Sigmoid colon (tissue), 6 donors: ENCODE measurements at regions not wholly inside any gene's neighbourhood (a gene's known extent, or its start where the extent isn't known, plus 50 kb on each side); places are given as distances from the start of the nearest gene placed in this dataset.
"Not testable (repeated sequence)": the region's sequence is repeated elsewhere in the genome, so short reads cannot be mapped to it uniquely, and the experiment has no call there.

ENCODE experiments used
- DNase-seq: peaks from one replicate; pipeline ENCODE4 v3.0.0-alpha.2; 2019
- H3K27ac ChIP-seq, 4 donors: fragments of 200-600 bp; sonication (generic); one replicate each; pipeline ENCODE4 v1.5.1; 2016 to 2019; ENCODE audit warnings: mild to moderate bottlenecking in 1 of 4
- H3K27me3 ChIP-seq, 3 donors: fragments of 200-600 bp; sonication (generic); one replicate each; pipeline ENCODE4 v1.5.1; 2019; ENCODE audit warnings: mild to moderate bottlenecking in 1 of 3
- H3K36me3 ChIP-seq, 4 donors: fragments of 200-600 bp; sonication (generic); one replicate each; pipeline ENCODE4 v1.5.1; 2016 to 2019
- H3K4me1 ChIP-seq, 4 donors: fragments of 200-600 bp; sonication (generic); one replicate each; pipeline ENCODE4 v1.5.1; 2017 to 2019
- H3K4me3 ChIP-seq, 4 donors: fragments of 200-600 bp; sonication (generic); one replicate each; pipeline ENCODE4 v1.5.1; 2017 to 2019; ENCODE audit warnings: mild to moderate bottlenecking in 2 of 4, moderate library complexity in 1 of 4
- H3K9me3 ChIP-seq, 4 donors: fragments of 200-600 bp in 3 of 4; sonication (generic) in 3 of 4; one replicate each; pipeline versions ENCODE4 v1.5.1 to v1.6.1; 2013 to 2019
- EP300 ChIP-seq, 4 donors: sonication (generic); formaldehyde crosslinking; IDR thresholded peaks; one replicate each; pipeline ENCODE4 v1.6.1; 2017; ENCODE audit warnings: antibody characterized with exemption in 4 of 4
- POLR2A ChIP-seq, 2 donors: fragments of 450-650 bp; IDR thresholded peaks; one replicate each; pipeline ENCODE4 v1.6.1; 2016; ENCODE audit warnings: antibody characterized with exemption in 2 of 2, mild to moderate bottlenecking in 2 of 2, moderate library complexity in 2 of 2
- POLR2AphosphoS5 ChIP-seq, 4 donors: sonication (generic); formaldehyde crosslinking; IDR thresholded peaks; one replicate each; pipeline ENCODE4 v1.6.1; 2017; ENCODE audit warnings: antibody characterized with exemption in 4 of 4
- WGBS, 2 donors: extraction: QIAGEN DNeasy Blood & Tissue Kit; methylation state at CpG; one replicate each; pipeline ENCODE4 v1.1.7; 2013; 5-methylcytosine and 5-hydroxymethylcytosine counted together
- intact Hi-C: fragments of 100-400 bp; cut with DNase I; formaldehyde crosslinking; loops from one replicate; pipeline ENCODE4 v1.15.1; 2023
- TF ChIP-seq, protein P1 (sequence below), 4 experiments: fragments of 450-650 bp in 3 of 4; fragments of 200-600 bp in 1 of 4; IDR thresholded peaks; one replicate each; pipeline ENCODE4 v1.5.1; 2016 to 2019; ENCODE audit warnings: antibody characterized with exemption in 4 of 4, mild to moderate bottlenecking in 3 of 4, moderate library complexity in 2 of 4
- donor health status: healthy with polysubstance abuse.
- donor health status: healthy.

DNA sequence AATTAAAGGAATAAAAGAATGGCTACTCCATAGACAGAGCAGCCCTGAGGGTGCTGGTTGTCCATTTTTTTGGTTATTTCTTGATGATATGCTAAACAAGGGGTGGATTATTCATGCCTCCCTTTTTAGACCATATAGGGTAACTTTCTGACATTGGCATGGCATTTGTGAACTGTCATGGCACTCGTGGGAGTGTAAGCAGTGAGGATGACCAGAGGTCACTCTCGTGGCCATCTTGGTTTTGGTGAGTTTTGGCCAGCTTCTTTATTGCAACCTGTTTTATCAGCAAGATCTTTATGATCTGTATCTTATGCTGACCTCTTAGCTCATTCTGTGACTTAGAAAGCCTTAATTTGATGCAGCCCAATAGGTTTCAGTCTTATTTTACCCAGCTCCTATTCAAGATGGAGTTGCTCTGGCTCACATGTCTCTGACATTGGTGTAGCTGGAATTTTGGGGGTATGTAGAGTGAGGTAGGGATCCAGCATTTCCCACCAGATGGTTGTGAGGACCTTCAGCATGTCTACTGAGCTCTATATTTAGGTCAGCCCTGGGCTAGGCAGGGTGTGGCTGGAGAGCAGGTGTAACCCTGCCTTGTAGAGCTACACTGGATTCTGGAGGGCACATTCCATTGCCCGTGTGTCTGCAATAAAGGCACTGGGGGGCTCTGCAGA is 103.5 kb upstream of the SLC38A2 start:
- no peaks in the 10 kb centered on the region for H3K9me3 ChIP-seq
- no peaks in the 10 kb centered on the region for H3K27me3 ChIP-seq
- TF ChIP-seq POLR2A (IDR thresholded peaks at IDR 0.05) (no peak), POLR2AphosphoS5 (IDR thresholded peaks at IDR 0.05) (no peak), EP300 (IDR thresholded peaks at IDR 0.05) (no peak)
- TF ChIP-seq, protein P1, sequence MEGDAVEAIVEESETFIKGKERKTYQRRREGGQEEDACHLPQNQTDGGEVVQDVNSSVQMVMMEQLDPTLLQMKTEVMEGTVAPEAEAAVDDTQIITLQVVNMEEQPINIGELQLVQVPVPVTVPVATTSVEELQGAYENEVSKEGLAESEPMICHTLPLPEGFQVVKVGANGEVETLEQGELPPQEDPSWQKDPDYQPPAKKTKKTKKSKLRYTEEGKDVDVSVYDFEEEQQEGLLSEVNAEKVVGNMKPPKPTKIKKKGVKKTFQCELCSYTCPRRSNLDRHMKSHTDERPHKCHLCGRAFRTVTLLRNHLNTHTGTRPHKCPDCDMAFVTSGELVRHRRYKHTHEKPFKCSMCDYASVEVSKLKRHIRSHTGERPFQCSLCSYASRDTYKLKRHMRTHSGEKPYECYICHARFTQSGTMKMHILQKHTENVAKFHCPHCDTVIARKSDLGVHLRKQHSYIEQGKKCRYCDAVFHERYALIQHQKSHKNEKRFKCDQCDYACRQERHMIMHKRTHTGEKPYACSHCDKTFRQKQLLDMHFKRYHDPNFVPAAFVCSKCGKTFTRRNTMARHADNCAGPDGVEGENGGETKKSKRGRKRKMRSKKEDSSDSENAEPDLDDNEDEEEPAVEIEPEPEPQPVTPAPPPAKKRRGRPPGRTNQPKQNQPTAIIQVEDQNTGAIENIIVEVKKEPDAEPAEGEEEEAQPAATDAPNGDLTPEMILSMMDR (IDR thresholded peaks at IDR 0.05) = no peak
- no peak overlapping the region for H3K4me3 ChIP-seq
- 49 to 83% methylated on average over 3 of the region's 3 CpGs for WGBS, 2 donors
- intact Hi-C loops = loop anchor here (5.0 to 10.0 kb wide), 2 partner anchors 41 to 179 kb away; no protein-coding TSS in a partner anchor
- H3K4me1 ChIP-seq = peaks cover 0 to 39% (median 29%) of the 10 kb centered on the region in 4 donors
- H3K27ac ChIP-seq = no peak overlapping the region
- DNase-seq = no peak
- H3K36me3 ChIP-seq = no peaks in the 10 kb centered on the region

DNA sequence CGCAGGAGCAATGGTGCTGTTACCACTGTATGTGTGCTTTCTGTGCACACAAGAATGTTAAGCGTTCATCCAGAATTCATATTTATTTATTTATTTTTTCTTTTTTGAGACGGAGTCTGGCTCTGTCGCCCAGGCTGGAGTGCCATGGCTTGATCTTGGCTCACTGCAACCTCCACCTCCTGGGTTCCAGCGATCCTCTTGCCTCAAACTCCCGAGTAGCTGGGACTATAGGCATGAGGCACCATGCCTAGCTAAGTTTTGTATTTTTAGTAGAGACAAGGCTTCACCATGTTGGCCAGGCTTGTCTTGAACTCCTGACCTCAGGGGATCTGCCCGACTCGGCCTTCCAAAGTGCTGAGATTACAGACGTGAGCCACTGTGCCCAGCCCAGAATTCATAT is 101.8 kb upstream of the SLC38A2 start:
- not testable (repeated sequence) for H3K9me3 ChIP-seq, H3K36me3 ChIP-seq, DNase-seq, H3K27me3 ChIP-seq, H3K4me3 ChIP-seq
- intact Hi-C loops = loop anchor here (5.0 to 10.0 kb wide), 2 partner anchors 87 to 180 kb away; no protein-coding TSS in a partner anchor
- 89 to 90% methylated on average over 9 of the region's 9 CpGs for WGBS, 2 donors
- peak overlapping the region; percentile 68 to 88 (median 73) for H3K27ac ChIP-seq
- H3K4me1 ChIP-seq = peaks cover 0 to 43% (median 31%) of the 10 kb centered on the region in 4 donors

DNA sequence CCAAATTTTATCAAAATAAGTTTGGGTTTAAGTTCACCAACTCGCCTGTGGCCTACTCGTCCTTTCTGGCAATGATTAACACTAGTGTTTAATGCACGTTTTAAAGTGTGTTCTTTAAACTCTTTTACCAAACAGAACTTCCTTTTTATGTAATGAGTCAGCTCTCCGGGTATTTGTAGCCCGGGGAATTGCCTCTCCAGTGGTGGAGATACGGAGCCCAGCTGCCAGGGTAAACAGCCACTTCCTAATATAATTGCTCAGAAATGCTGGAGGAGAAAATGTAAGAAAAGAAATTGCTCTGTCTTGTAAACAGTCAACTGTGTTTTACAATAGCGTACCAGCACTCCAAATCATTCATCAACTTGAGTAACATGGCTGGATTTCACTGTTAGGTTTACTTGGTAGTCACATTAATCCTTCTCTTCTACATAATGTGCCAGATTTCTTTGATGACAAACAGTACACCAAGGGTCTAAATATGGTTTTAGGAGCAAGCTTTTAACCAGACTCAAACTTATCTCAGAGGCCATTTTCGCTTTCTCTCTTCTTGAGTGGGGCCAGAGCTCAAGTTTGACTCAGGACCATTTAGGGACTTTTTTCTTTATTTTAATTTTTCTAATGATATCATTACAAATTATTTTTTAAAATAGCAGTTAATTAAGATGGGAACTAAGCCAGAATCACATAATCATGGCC is 101.2 kb upstream of the SLC38A2 start:
- TF ChIP-seq POLR2A (IDR thresholded peaks at IDR 0.05) = no peak
- TF ChIP-seq, protein P1 (IDR thresholded peaks at IDR 0.05) = no peak
- TF ChIP-seq POLR2AphosphoS5 (IDR thresholded peaks at IDR 0.05) = peak in 3 of 4 donors; percentile 74 to 89 (median 74)
- TF ChIP-seq EP300 (IDR thresholded peaks at IDR 0.05) = peak in 3 of 4 donors; percentile 22 to 44 (median 28)
- Histone ChIP-seq H3K4me3 (no peak overlapping the region), H3K27me3 (no peaks in the 10 kb centered on the region), H3K9me3 (no peaks in the 10 kb centered on the region), H3K4me1 (peaks cover 0 to 43% (median 31%) of the 10 kb centered on the region in 4 donors), H3K27ac (peak overlapping the region; percentile 68 to 88 (median 73)), H3K36me3 (no peaks in the 10 kb centered on the region)
- intact Hi-C loops = loop anchor here (5.0 to 10.0 kb wide), 2 partner anchors 86 to 181 kb away; no protein-coding TSS in a partner anchor
- 6 to 11% methylated on average over 8 of the region's 8 CpGs for WGBS, 2 donors
- DNase-seq = peak; percentile 81

DNA sequence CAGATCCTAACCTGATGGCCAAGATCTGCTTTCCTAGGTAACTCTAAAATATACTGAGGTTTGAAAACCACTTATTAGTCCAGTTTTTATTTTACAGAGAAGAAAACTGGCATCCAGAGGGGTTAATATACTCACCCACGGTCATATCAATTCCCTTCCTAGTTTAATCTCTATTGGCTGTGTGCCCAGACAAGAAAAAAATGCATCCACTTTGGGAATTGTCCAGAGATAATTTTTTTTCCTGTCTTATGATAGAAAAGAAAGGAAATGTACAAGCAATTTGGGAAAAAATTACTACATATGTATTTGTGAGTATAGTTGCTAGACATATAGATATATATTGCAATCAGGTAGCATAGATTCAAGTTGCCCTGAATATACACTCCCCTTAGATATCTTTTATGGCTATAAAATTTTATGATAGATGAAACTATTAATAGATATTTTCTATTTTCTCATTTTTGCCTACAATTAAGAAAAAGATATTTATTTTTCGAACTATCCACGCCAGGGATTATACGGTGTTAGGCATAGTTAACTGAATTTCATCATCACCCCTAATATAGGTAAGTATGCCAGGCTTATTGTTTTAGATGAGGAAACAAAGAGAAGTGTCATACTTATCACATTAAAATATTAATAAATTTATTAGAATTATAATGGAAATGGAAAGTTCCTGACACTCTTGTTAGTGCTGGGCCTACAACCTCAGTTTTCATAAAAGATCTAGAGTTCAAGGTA is 100.5 kb upstream of the SLC38A2 start:
- Histone ChIP-seq H3K4me1 (peaks cover 0 to 43% (median 31%) of the 10 kb centered on the region in 4 donors), H3K36me3 (no peaks in the 10 kb centered on the region), H3K27me3 (no peaks in the 10 kb centered on the region), H3K9me3 (no peaks in the 10 kb centered on the region), H3K4me3 (no peak overlapping the region), H3K27ac (peak overlapping the region; percentile 68 to 88 (median 73))
- TF ChIP-seq, protein P1 (IDR thresholded peaks at IDR 0.05) = no peak
- no peak for TF ChIP-seq EP300 (IDR thresholded peaks at IDR 0.05)
- no peak for TF ChIP-seq POLR2AphosphoS5 (IDR thresholded peaks at IDR 0.05)
- no peak for TF ChIP-seq POLR2A (IDR thresholded peaks at IDR 0.05)
- intact Hi-C loops = loop anchor here (5.0 to 10.0 kb wide), 2 partner anchors 86 to 182 kb away; no protein-coding TSS in a partner anchor
- WGBS, 2 donors = 10 to 56% methylated on average over 4 of the region's 4 CpGs
- no peak for DNase-seq
